ENCODE measurements at regions not wholly inside any gene's neighbourhood (a gene's known extent, or its start where the extent isn't known, plus 50 kb on each side); places are given as distances from the start of the nearest gene placed in this dataset.

DNA sequence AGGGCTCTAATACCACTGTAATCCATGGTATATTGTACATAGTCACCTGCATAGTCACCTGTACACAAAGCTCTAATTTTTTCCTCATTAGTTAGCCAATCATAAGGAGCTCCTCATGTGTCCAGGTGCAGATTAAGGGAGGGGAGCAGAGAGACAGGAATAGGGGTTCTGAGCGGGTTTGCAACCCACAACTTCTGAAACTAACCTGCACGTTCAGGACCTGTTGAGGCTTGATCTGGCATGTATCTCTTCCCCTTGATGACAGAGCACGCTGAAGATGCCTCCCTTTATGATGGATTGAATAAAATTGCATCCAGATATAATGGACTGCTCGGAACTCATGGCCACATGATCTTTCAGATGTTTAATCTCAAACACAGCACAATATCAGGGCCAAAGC lies 144.0 kb upstream of the PRNP start:
- Histone ChIP-seq H3K27ac (no peak overlapping the region), H3K4me3 (no peak overlapping the region)
- no peak for DNase-seq (ENCODE audit: low spot score)
- TF ChIP-seq, protein P1, sequence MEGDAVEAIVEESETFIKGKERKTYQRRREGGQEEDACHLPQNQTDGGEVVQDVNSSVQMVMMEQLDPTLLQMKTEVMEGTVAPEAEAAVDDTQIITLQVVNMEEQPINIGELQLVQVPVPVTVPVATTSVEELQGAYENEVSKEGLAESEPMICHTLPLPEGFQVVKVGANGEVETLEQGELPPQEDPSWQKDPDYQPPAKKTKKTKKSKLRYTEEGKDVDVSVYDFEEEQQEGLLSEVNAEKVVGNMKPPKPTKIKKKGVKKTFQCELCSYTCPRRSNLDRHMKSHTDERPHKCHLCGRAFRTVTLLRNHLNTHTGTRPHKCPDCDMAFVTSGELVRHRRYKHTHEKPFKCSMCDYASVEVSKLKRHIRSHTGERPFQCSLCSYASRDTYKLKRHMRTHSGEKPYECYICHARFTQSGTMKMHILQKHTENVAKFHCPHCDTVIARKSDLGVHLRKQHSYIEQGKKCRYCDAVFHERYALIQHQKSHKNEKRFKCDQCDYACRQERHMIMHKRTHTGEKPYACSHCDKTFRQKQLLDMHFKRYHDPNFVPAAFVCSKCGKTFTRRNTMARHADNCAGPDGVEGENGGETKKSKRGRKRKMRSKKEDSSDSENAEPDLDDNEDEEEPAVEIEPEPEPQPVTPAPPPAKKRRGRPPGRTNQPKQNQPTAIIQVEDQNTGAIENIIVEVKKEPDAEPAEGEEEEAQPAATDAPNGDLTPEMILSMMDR (IDR thresholded peaks at IDR 0.05), result no peak

DNA sequence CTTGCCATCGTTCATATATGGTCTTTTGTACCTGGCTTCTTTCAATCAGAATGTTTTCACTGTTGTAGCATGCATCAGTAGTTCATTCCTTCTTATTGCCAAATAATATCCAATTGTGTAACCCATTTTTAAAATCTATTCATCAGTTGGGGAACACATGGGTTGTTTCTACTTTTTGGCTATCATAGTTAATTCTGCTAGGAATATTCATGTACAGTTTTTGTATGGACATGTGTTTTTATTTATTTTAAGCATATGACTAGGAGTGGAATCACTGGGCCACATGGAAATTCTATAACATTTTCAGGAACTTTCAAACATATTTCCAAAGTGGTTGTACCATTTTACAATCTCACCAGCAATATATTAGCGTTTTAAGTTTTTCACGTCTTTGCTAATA lies 151.9 kb upstream of the PRNP start:
- TF ChIP-seq, protein P1 (IDR thresholded peaks at IDR 0.05), result no peak
- no peak for DNase-seq (ENCODE audit: low spot score)
- H3K27ac ChIP-seq, result no peak overlapping the region
- no peak overlapping the region for H3K4me3 ChIP-seq

DNA sequence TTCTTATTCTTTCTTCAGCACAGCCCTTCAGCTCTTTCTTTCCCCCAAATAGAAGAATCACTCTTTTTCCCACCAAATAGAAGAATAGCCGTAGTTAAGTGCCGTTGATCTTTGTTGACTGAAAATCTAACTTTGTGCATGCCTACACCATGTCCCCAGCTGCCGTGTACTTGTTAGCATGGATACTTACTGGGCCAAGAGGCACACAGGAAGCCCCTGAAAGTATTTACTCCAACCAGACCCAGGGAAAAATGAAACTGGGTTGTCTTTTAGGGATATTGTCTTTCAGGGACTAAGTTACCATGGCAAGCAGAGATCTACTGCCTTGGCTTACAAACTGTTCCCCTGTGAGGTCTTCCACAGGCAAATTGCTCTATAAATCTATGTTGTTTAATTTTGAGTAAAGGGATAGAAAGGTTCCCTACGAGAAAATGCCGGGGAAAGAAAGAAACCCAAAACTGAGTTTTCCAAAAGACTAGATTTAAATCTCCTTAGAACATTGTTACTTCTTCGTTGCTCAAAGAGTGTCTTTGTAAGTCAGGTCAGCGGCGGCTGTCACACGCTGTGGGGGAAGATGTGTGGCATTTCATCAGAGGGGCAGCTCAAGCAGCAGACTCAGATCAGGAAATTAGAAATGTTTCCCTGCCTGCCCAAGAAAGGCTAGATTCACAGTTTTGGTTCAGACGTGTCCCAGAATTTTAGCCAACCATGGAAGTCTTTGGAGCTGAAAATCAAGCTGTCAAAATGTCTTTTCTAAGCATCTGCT lies 152.7 kb upstream of the PRNP start:
- Histone ChIP-seq H3K4me3 (no peak overlapping the region), H3K27ac (no peak overlapping the region)
- TF ChIP-seq, protein P1 (IDR thresholded peaks at IDR 0.05), result no peak
- no peak for DNase-seq (ENCODE audit: low spot score)

DNA sequence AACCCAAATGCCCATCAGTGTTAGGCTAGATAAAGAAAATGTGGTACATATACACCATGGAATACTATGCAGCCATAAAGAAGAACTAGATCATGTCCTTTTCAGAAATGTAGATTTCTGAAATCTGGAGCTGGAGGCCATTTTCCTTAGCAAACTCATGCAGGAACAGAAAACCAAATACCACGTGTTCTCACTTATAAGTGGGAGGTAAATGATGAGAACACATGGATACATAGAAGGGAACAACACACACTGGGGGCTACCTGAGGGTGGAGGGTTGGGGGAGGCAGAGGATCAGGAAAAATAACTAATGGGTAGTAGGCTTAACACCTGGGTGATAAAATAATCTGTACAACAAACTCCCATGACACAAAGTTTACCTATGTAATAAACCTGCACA lies 153.5 kb upstream of the PRNP start:
- TF ChIP-seq, protein P1 (IDR thresholded peaks at IDR 0.05), result no peak
- no peak for DNase-seq (ENCODE audit: low spot score)
- Histone ChIP-seq H3K27ac (no peak overlapping the region), H3K4me3 (no peak overlapping the region)

DNA sequence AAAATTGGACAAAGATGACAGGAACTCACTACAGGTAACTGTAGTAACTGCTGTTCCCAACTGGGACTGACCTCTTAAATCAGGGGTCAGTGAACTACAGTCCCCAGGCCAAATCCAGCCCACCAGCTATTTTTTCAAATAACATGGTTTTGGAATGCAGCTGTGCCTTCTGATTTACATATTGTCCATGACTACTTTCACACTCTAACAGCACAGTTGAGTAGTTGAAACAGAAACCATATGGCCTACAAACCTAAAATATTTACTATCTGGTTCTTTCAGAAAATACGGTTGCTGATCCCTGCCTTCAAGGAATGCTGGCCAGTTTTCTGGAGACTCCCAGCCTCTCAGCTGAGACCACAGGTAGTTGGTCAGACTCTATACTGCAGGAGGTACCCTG lies 161.5 kb upstream of the PRNP start:
- TF ChIP-seq, protein P1 (IDR thresholded peaks at IDR 0.05), result no peak
- Histone ChIP-seq H3K27ac (no peak overlapping the region), H3K4me3 (no peak overlapping the region)
- DNase-seq (ENCODE audit: low spot score), result no peak

DNA sequence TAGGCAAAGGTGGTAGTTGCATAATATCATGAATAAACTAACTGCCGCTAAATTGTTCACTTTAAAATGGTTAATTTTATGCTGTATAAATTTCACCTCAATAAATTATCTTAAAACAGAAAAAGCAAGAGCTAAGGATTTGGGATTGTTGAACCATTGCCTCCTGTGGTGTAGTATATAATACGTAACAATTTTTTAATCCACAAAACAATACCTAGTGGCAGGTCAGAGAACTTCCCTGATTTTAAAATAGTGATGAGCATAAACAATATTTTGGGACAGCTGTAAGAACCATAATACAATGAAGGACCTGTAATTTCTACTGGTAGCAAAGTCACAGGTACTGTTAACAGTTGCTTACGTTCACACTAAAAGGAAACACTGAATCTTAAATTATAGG lies 161.9 kb upstream of the PRNP start:
- H3K27ac ChIP-seq, result no peak overlapping the region
- TF ChIP-seq, protein P1 (IDR thresholded peaks at IDR 0.05), result no peak
- no peak overlapping the region for H3K4me3 ChIP-seq
- no peak for DNase-seq (ENCODE audit: low spot score)

DNA sequence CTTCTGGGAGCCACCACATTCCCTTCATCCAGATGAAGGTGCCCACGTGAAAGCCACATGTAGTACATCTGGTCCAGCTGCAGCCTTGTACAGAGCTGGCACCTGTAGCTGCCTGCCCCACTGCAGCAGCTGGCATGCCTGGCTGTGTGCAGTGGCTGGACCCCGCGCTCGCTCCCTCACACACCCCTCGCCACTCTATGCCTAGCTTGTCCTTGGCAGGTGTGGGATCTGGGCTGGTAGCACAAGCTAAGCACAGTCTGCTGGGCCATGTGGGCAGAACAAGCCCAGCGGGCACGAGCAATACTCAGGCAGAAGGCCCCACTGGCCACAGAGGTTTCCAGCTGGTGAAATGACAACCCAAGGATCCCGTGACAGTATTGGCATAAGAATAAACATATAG lies 163.9 kb upstream of the PRNP start:
- TF ChIP-seq, protein P1 (IDR thresholded peaks at IDR 0.05), result no peak
- Histone ChIP-seq H3K4me3 (no peak overlapping the region), H3K27ac (no peak overlapping the region)
- DNase-seq (ENCODE audit: low spot score), result no peak
